DLD1 (cell line): ENCODE measurements at regions not wholly inside any gene's neighbourhood (a gene's known extent, or its start where the extent isn't known, plus 50 kb on each side); places are given as distances from the start of the nearest gene placed in this dataset.

Experiments
- in situ Hi-C: cut with HindIII; loops from 2 replicates; pipeline ENCODE4 v1.10.0; 2017; ENCODE audit warnings: low sequenced_read_pairs

DNA sequence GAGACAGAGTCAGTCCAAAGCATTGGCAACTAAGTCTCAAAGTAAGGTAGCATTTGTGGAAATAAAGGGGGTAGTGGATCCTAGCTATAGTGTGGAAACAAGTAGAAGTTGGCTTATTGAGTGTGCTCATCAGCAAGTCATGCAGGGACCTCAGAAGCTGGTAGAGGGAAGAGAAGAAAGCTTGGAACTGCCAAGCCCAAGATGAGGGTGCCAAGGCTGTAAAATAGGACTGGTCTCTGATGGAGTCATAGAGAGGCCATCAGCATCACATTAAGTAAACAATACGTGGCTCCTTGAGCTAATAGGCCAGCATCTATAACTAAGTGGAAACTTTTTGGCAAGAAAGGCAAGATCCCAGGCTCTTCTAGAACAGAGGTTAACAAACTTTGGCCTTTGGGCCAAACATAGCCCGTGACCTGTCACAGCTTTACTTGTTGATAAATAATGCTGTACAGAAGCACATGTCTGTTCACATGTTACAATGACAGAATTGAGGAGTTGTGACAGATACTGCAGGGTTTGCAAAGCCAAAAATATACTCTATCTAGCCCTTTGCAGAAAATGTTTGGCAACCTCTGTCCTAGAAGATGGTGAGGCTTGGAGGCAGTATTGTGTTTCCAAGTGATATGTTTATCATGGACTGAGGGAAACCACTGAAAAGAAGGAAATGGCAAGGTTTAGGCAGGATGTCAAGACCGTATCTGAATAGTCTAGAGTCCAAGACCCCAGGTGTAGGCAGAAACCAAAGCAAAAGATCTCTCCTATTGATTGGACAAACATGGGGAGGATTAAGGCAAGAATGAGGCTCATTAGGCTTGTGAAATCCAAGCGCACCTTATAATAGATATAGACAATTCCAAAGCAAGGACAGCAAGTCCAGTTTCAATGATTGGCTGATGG, 62.5 kb upstream of the CD44 start:
- in situ Hi-C loops: no loop called here

DNA sequence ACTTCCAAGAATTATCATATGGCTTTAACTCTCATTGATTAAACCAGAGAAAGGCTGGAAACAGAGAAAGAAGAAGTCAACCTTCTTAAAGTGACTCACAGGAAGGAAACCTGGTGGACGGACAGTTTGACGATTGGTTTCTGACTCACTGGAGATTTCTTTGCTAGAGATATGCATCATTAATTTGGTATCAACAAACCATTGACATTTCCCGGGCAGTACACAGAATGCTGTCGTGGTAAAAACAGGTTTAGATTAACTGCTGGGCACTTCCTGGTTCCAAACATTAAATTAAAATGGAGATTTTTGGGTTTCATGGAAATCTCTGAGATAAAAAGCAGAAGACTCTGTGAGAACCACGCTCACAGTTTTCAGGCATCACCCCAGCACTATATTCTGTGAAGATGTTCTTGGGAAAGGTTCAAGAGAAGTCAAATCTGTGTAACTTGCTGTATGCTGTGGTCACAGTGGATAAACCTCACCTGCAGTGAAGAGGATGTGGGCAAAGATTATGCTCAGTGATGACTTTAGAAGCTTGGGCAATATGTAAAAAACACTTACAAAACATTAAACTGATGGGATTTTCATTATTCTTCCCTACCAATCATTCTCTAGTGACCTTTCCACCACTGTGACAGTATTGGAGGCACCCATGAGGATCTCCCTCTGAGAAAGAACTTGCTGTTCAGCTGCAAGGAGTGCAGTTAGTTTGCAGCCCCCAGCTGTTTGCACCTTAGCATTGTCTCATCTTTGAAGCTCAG, 61.1 kb upstream of the CD44 start:
- in situ Hi-C loops: no loop called here

DNA sequence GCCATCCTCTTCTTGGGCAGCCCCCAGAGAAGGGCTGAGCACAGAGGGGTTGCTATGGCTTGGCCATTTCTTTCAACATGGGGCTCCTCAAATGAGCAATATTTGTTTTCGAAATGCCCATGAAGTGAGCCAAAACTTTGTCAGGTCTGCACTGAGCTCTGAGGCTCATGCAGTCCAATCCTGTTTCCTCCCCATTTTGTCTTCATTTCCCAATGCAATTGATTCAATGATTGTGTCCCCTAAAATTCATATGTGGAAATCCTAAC, 60.6 kb upstream of the CD44 start:
- in situ Hi-C loops: no loop called here

DNA sequence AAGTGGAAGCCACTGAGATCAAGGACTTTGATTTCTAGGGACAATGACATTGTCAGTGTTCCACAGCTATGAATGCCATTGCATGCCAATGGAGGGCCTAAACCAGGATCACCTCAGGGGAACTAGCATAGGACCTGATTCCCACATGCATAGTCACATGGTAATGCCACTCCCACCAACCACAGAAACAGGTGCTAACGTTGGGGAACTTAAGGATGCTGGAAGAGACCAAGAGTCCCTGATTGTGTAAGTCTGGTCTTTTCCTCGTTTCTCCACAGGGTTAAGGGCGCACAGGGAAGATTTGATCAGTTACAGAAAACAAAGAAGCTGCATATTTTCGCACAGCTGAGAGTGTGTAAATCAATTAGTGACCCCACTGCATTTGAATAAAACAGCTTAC, 59.4 kb upstream of the CD44 start:
- in situ Hi-C loops: no loop called here

DNA sequence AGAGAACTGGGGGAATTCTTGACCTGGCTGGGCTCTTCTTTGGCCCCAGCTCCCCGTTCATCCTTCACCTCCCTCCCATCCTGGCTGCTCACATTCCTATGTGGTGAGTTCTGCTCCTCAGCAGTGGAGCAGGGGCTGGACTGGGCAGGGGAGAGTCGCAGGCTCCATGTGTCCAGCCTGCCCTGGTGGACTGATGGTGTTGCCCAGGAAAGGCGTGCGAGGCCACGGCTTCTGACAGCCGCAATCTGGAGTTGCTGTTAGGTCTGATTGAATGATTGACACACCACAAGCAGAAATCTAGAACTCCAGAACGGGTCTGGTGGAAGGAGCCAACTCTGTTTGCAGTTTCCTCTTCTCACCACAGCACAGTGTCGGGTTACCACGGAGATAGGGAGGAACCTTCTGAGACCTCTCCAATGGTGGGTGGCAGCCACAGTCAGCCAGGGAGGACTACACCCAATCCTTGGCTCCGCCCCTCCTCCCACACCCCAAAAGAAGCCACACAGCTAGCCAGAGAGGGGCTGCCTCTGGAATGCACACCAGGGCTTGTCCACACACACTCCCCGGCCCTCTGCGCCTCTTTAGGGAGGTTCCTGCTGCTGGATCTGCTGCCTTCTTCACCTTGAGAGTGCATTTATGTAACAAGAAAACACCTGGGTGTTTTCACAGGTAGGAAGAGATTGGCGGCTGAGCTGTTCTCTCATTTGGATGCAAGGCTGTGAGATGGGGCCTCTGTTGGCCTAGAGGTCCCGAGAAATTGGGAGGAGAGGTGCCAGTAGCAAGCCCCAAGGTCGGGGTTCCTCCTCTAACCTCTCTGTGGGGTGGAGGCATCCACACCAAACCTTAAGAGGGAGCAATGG, 56.4 kb upstream of the CD44 start:
- in situ Hi-C loops: no loop called here

DNA sequence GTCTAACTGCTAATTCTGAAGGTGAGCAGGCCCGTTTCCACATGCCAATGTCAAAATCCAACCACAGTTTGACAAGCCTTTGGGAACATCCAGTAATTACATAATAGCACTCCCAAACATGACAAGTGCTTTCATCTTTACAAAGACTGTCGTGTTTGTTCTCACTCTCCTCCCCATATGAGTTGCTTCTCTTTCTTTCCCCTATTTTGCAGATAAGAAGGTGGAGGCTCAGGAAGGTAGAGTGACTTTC, 55.9 kb upstream of the CD44 start:
- in situ Hi-C loops: no loop called here

DNA sequence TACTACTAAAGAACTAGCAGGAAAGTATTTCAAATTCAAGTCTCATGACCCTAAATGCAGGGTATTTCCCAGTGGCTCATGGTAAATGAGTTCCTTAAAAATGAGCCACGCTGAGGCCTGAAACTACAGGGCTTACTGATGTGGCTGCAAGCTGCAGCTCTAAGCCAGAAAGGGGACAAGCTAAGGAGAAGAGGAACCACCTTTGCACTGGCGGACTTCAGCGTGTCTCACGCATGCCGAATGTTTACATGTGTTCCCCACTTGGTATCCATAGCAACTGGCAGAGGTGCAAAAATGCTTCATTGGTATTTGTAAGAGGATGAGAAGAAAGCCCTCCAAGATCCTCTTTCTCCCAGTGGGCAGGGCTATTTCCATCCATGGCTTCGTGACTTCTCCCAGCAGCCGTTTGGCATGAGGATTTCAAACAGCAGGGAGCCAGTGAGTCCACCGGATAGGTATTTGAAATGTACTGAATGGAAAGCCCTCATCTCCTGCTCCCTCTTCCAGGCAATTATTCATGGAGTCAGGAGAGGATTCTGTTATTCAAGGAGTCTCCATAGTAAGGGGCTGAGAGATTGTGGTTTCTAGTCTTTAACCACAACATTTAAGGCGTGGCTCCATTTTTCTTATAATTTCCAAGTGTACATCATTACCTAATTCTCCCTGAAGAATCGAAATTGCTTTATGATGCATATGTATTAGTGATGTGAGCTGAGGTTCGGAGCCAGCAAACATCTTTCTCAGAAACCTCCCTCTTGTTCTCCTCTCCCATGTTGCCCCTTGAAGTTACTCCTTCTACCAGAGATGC, 55.3 kb upstream of the CD44 start:
- in situ Hi-C loops: no loop called here

DNA sequence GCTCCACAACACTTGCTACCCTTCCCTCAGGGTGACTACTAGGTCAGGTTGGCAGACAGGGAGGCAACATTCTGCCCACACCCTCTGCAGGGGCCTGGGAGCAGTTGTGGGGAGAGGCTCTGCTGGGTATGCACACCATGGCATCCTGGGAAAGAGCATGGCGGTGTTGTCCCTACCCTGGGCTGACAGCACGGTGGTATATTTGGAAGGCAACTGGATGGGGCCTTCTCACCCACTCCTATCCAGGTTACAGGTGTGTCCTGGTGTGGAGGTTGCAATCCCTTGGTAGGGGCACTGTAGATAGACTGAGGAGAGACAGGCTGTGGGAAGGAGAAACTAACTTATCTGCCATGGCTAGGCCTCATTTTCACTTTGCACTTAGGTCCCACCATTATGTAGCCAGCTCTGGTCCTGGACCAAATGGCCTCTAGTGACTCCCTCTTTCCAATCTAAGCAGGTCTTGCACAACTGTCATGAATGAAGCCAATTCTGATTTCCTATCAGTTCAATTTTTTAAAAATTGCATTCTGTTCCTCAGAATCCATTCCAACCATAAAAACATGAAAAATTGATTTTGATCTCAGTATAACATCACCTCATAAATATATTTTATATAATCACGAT, 54.0 kb upstream of the CD44 start:
- in situ Hi-C loops: loop anchor here (5.0 kb wide), 1 partner anchor 87 kb away; no protein-coding TSS in a partner anchor

DNA sequence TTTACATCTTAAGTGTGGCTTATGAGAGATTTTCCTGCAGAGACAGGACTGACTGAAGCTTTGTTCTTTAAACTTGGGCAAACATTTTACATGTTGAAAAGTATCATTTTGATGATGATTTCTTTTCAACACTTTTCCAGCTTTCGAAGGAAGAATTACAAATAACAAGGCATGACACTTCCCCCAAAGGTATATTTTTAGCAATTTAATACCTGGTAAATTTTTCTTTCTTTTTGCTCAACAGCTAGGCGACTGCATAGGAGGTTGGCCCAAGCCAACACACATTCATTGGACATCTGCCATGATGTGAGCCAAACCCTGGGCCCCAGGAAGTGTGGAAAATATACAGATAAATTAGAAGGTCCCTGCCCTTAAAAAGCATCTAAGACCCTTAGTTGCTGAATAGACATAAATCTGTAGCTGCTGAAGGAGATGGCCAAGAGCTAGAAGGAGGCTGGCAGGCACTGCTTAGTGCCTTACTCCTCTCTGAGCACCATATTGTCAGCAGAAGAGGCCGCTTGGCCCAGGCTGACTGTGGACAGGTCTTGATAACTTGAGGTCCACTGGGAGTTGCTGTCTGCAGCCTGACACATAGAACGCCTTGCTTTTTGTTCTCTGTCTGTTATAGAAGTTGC, 53.3 kb upstream of the CD44 start:
- in situ Hi-C loops: loop anchor here (5.0 kb wide), 1 partner anchor 87 kb away; no protein-coding TSS in a partner anchor

DNA sequence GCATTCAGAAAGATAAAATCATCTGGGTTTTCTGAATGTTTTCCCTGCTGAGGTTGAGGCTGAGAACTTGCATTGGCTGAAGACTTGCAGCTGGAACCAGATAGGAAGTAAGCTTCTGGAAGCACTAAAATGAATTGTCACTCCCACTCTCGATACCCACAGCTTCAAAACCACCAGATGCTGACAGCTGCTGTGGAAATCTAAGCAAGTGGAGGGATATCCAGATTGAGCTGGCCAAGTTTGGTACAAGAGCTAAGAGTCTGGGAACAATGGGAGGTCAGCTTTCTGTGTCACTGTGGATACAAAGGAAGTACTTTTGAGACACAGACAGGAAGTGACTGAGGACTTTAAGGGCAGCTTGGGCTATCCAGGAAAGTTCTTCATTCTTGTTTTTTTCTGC, 51.3 kb upstream of the CD44 start:
- in situ Hi-C loops: loop anchor here (5.0 kb wide), 1 partner anchor 85 kb away; no protein-coding TSS in a partner anchor

DNA sequence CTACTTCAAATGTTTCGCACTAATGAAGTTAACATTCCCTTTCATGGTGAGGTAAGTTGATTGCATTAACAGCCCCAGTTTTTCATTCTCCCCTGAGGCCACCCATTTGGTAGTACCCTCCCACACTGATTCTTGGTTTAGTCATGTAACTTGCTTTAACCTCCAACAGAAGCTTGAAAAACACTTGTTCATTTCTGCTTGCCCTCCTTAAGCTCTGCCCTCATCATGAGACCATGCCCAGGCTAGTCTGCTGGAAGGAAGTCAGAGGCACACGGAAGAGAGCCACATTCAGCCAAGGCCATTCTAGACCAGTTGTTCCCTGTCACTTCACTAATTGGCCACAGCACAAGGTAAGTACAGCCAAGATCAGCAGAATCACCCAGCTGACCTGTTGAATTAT, 50.7 kb upstream of the CD44 start:
- in situ Hi-C loops: loop anchor here (5.0 kb wide), 1 partner anchor 84 kb away; no protein-coding TSS in a partner anchor

DNA sequence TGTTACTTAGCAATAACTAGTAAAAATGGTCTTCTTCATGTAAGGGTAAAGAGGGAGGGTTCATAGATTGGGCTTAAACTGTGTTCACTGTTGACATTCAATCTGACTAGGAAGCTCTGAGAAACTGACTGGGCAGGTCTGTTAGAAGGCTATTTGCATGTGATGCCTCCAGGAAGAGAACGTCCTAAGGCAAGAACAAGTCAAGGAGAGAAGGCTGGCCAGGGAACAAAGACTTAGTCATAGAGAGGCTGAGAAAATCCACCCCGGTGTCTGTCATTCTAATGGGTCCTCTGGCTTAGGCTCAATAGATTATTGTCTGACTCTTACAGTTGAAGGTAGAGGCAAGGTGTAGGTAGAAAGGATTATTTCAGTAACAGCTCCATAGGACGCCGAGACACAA, 50.3 kb upstream of the CD44 start:
- in situ Hi-C loops: loop anchor here (5.0 kb wide), 1 partner anchor 84 kb away; no protein-coding TSS in a partner anchor
